Nephron progenitor cell (in vitro differentiated cells): ENCODE measurements at regions not wholly inside any gene's neighbourhood (a gene's known extent, or its start where the extent isn't known, plus 50 kb on each side); places are given as distances from the start of the nearest gene placed in this dataset.

Source experiments
- DNase-seq: peaks from one replicate; pipeline ENCODE4 v3.0.0; 2021
- H3K27ac Mint-ChIP-seq: 2 replicates; pipeline ENCODE4 v1.8.0; 2021; ENCODE audit warnings: mild to moderate bottlenecking, moderate library complexity, mixed read lengths
- H3K27me3 Mint-ChIP-seq: 2 replicates; pipeline ENCODE4 v1.8.0; 2021; ENCODE audit warnings: mild to moderate bottlenecking, low read depth, mixed read lengths; ENCODE audit not compliant: poor library complexity
- H3K36me3 Mint-ChIP-seq: 2 replicates; pipeline ENCODE4 v1.8.0; 2021; ENCODE audit warnings: low read depth, mixed read lengths
- H3K4me1 Mint-ChIP-seq: 2 replicates; pipeline ENCODE4 v1.8.0; 2021; ENCODE audit warnings: mixed read lengths
- H3K4me3 Mint-ChIP-seq: 2 replicates; pipeline ENCODE4 v1.8.0; 2021; ENCODE audit warnings: mild to moderate bottlenecking, moderate library complexity, mixed read lengths
- H3K9me3 Mint-ChIP-seq: 2 replicates; pipeline ENCODE4 v1.8.0; 2021; ENCODE audit warnings: mild to moderate bottlenecking, moderate library complexity, mixed read lengths
- CTCF ChIP-seq: fragments of 200-600 bp; sonication (generic); IDR thresholded peaks from 2 replicates; pipeline ENCODE4 v1.5.0; 2021; ENCODE audit warnings: antibody characterized with exemption

GRCh38 chr7:91514591-91514990 is 250.4 kb downstream of the FZD1 start:
- peaks cover 4% of the 10 kb centered on the region for H3K9me3 Mint-ChIP-seq
- peaks cover 3% of the 10 kb centered on the region for H3K4me1 Mint-ChIP-seq
- no peaks in the 10 kb centered on the region for H3K36me3 Mint-ChIP-seq
- no peak for TF ChIP-seq CTCF
- no peaks in the 10 kb centered on the region for H3K27me3 Mint-ChIP-seq
- H3K4me3 Mint-ChIP-seq: no peak overlapping the region
- DNase-seq: no peak
- H3K27ac Mint-ChIP-seq: no peak overlapping the region

GRCh38 chr7:91515961-91516360 is 251.7 kb downstream of the FZD1 start:
- Mint-ChIP-seq H3K9me3 (peaks cover 9% of the 10 kb centered on the region), H3K4me3 (no peak overlapping the region), H3K36me3 (no peaks in the 10 kb centered on the region), H3K4me1 (peaks cover 3% of the 10 kb centered on the region), H3K27ac (no peak overlapping the region), H3K27me3 (no peaks in the 10 kb centered on the region)
- DNase-seq: no peak
- TF ChIP-seq CTCF: no peak

GRCh38 chr7:91517201-91517785 is 253.1 kb downstream of the FZD1 start:
- no peak for TF ChIP-seq CTCF
- Mint-ChIP-seq H3K9me3 (peaks cover 6% of the 10 kb centered on the region), H3K4me1 (peaks cover 3% of the 10 kb centered on the region), H3K4me3 (no peak overlapping the region), H3K36me3 (no peaks in the 10 kb centered on the region), H3K27ac (no peak overlapping the region), H3K27me3 (no peaks in the 10 kb centered on the region)
- no peak for DNase-seq

- no peak for DNase-seq
- Mint-ChIP-seq H3K4me3 (no peak overlapping the region), H3K27me3 (no peaks in the 10 kb centered on the region), H3K36me3 (no peaks in the 10 kb centered on the region), H3K27ac (no peak overlapping the region), H3K9me3 (peaks cover 6% of the 10 kb centered on the region), H3K4me1 (peaks cover 3% of the 10 kb centered on the region)
- TF ChIP-seq CTCF: no peak
These were observed 253.8 kb downstream of the FZD1 start for GRCh38 chr7:91518058-91518457.

- peaks cover 3% of the 10 kb centered on the region for H3K4me1 Mint-ChIP-seq
- no peaks in the 10 kb centered on the region for H3K27me3 Mint-ChIP-seq
- no peaks in the 10 kb centered on the region for H3K36me3 Mint-ChIP-seq
- H3K27ac Mint-ChIP-seq: no peak overlapping the region
- no peak for TF ChIP-seq CTCF
- no peak overlapping the region for H3K4me3 Mint-ChIP-seq
- H3K9me3 Mint-ChIP-seq: peaks cover 6% of the 10 kb centered on the region
- DNase-seq: no peak
These were observed 255.3 kb downstream of the FZD1 start for GRCh38 chr7:91519241-91520158.
